T-cell (primary cell): ENCODE measurements at regions not wholly inside any gene's neighbourhood (a gene's known extent, or its start where the extent isn't known, plus 50 kb on each side); places are given as distances from the start of the nearest gene placed in this dataset.

Experiments used
- ATAC-seq, 4 experiments: fragments of 200-7000 bp in 3 of 4; fragments of 150-1000 bp in 1 of 4; cut with Tn5 transposase; replicated peaks in 1 of 4; 1 replicate in 3 of 4; 2 replicates in 1 of 4; pipeline ENCODE4 v1.10.0; 2021; ENCODE audit warnings: moderate library complexity in 3 of 4, mild to moderate bottlenecking in 2 of 4, moderate number of reproducible peaks in 1 of 4
- CTCF ChIA-PET, 2 donors: fragments of 300-600 bp; sonication (Branson Sonifier 250); formaldehyde crosslinking; loops; one replicate each; lab custom pipeline; 2022; ENCODE audit warnings: antibody characterized with exemption in 2 of 2; lab: Charles Lee
- POLR2A ChIA-PET, 2 donors: fragments of 300-600 bp; sonication (Branson Sonifier 250); formaldehyde crosslinking; loops; one replicate each; lab custom pipeline; 2022; ENCODE audit warnings: antibody characterized with exemption in 2 of 2; lab: Charles Lee
- DNase-seq, 35 experiments: peaks; one replicate each; pipeline versions ENCODE4 v3.0.0 to v3.0.0-alpha.2; 2013 to 2023
- H3K27ac ChIP-seq: one replicate; pipeline ENCODE4 v1.5.1; 2013; ENCODE audit warnings: low read length
- H3K27me3 ChIP-seq, 2 experiments: replicated peaks in 1 of 2; 1 replicate in 1 of 2; 2 replicates in 1 of 2; pipeline versions ENCODE4 v1.6.1 to v1.7.0; 2013; ENCODE audit warnings: low read length in 1 of 2, mixed read lengths in 1 of 2; ENCODE audit not compliant: control insufficient read depth in 2 of 2, insufficient read depth in 2 of 2; ENCODE audit errors: extremely low read depth in 1 of 2
- H3K36me3 ChIP-seq, 2 donors: 1 replicate in 1 of 2; 2 replicates in 1 of 2; pipeline versions ENCODE4 v1.6.1 to v1.7.0; 2013; ENCODE audit warnings: low read length in 1 of 2; ENCODE audit not compliant: control insufficient read depth in 2 of 2, insufficient read depth in 1 of 2; ENCODE audit errors: extremely low read depth in 1 of 2
- H3K4me1 ChIP-seq, 2 experiments: 1 replicate in 1 of 2; 2 replicates in 1 of 2; pipeline versions ENCODE4 v1.6.1 to v1.7.0; 2013; ENCODE audit warnings: low read length in 2 of 2, mixed read lengths in 1 of 2; ENCODE audit not compliant: insufficient read depth in 2 of 2, control insufficient read depth in 1 of 2; ENCODE audit errors: extremely low read depth in 1 of 2
- H3K4me3 ChIP-seq, 2 donors: 1 replicate in 1 of 2; 2 replicates in 1 of 2; pipeline versions ENCODE4 v1.5.1 to v1.7.0; 2013; ENCODE audit warnings: mild to moderate bottlenecking in 2 of 2, low read length in 1 of 2, moderate library complexity in 1 of 2; ENCODE audit not compliant: control insufficient read depth in 1 of 2; ENCODE audit errors: extremely low read depth in 1 of 2
- H3K9me3 ChIP-seq: 2 replicates; pipeline ENCODE4 v1.7.0; 2013
- H3K27ac Mint-ChIP-seq, 2 donors: one replicate each; pipeline ENCODE4 v1.8.0; 2020 to 2021; ENCODE audit warnings: mild to moderate bottlenecking in 2 of 2, mixed read lengths in 2 of 2
- H3K27me3 Mint-ChIP-seq, 2 donors: one replicate each; pipeline ENCODE4 v1.8.0; 2021 to 2022; ENCODE audit warnings: mixed read lengths in 2 of 2
- H3K36me3 Mint-ChIP-seq: one replicate; pipeline ENCODE4 v1.8.0; 2021; ENCODE audit warnings: mixed read lengths
- H3K4me1 Mint-ChIP-seq, 3 donors: one replicate each; pipeline ENCODE4 v1.8.0; 2020 to 2022; ENCODE audit warnings: mixed read lengths in 3 of 3, mild to moderate bottlenecking in 1 of 3
- H3K4me3 Mint-ChIP-seq, 3 donors: one replicate each; pipeline ENCODE4 v1.8.0; 2020 to 2022; ENCODE audit warnings: mild to moderate bottlenecking in 3 of 3, mixed read lengths in 3 of 3, moderate library complexity in 3 of 3
- H3K9me3 Mint-ChIP-seq, 3 donors: one replicate each; pipeline ENCODE4 v1.8.0; 2020 to 2022; ENCODE audit warnings: mixed read lengths in 3 of 3
- WGBS: methylation state at CpG from one replicate; pipeline ENCODE4 v1.1.5; 2013; ENCODE audit warnings: missing lambda C conversion rate; ENCODE audit not compliant: insufficient coverage; 5-methylcytosine and 5-hydroxymethylcytosine counted together

DNA sequence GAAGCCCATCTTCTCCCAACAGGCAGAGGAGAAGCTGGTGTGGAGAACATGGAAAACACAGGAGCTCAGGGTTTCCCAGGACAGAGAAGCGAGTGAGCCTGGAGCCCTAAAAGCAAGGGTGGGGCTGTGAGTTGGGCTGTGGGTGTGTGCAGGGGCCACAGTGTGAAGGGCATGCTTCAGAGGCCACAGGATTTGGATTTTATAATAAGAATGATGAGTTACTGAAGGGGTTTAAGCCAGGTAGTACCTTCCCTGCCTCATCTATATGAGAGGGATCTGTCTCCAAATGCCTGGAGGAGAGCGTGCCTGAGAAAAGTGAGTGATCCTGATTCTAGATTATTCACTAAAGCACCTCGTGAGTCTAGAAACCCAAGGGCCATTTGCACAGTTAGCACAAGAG lies 106.8 kb downstream of the VPREB1 start:
- Mint-ChIP-seq H3K9me3 (no peaks in the 10 kb centered on the region), H3K27me3 (peaks cover 33 to 37% of the 10 kb centered on the region in 2 donors), H3K36me3 (no peaks in the 10 kb centered on the region), H3K27ac (no peak overlapping the region), H3K4me1 (peaks cover 0 to 5% (median 0%) of the 10 kb centered on the region in 3 donors), H3K4me3 (no peak overlapping the region)
- ChIA-PET POLR2A (no interaction called here), CTCF (no interaction called here)
- H3K27ac ChIP-seq: no peak overlapping the region
- H3K27me3 ChIP-seq: peaks cover 0 to 29% of the 10 kb centered on the region in 2 experiments
- no peak overlapping the region for H3K4me3 ChIP-seq
- no peaks in the 10 kb centered on the region for H3K4me1 ChIP-seq
- ATAC-seq (no peak), DNase-seq (no peak)
- WGBS: 61% methylated on average over 2 of the region's 3 CpGs
- H3K36me3 ChIP-seq: no peaks in the 10 kb centered on the region
- H3K9me3 ChIP-seq: no peaks in the 10 kb centered on the region

DNA sequence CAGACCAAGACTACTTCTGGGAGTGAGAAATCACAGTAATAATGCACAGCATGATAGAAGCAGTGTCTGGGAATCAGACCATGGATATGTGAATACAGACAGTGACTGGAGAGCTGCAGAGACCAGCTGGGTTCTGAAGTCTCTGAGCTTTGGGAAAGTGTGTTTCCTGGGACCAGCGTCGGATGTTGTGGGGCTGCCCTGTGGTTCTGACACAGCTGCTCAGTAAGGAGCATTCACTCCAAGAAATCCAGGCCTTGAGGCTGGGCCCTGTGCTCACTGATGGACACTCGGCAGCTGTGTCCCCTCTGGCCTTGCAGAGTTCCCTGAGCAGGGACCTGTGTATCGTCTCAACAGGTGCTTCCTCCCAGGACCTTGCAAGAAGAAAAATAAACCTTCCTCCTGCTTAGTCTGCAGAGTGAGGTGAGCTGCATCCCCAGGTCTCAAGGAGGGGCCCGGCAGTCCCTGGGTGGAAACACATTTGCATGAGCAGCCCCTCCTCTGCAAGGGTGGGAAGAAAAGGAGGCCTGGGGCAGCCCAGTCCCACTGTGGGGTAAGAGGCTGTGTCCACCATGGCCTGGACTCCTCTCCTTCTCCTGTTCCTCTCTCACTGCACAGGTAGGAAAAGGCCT lies 107.9 kb downstream of the VPREB1 start:
- no CpG with 5 or more reads among the region's 5 CpGs for WGBS
- Mint-ChIP-seq H3K36me3 (no peaks in the 10 kb centered on the region), H3K9me3 (no peaks in the 10 kb centered on the region), H3K27ac (no peak overlapping the region), H3K4me3 (no peak overlapping the region), H3K27me3 (peaks cover 29 to 44% of the 10 kb centered on the region in 2 donors), H3K4me1 (peaks cover 5 to 7% (median 6%) of the 10 kb centered on the region in 3 donors)
- Histone ChIP-seq H3K4me3 (no peak overlapping the region), H3K4me1 (peaks cover 0 to 6% of the 10 kb centered on the region in 2 experiments), H3K9me3 (no peaks in the 10 kb centered on the region), H3K36me3 (no peaks in the 10 kb centered on the region), H3K27me3 (peaks cover 0 to 35% of the 10 kb centered on the region in 2 experiments), H3K27ac (no peak overlapping the region)
- ChIA-PET CTCF (interaction anchor here in 1 of 2 donors (0.7 kb wide), 1 partner anchor 157 kb away, joined by 3 read pairs; no protein-coding TSS in a partner anchor), POLR2A (no interaction called here)
- DNase-seq (no peak), ATAC-seq (no peak)

- H3K4me3 Mint-ChIP-seq: no peak overlapping the region
- H3K4me1 Mint-ChIP-seq: peaks cover 0 to 7% (median 6%) of the 10 kb centered on the region in 3 donors
- 70% methylated on average over 3 of the region's 9 CpGs for WGBS
- peaks cover 0 to 35% of the 10 kb centered on the region in 2 experiments for H3K27me3 ChIP-seq
- H3K36me3 ChIP-seq: no peaks in the 10 kb centered on the region
- H3K4me1 ChIP-seq: peaks cover 0 to 7% of the 10 kb centered on the region in 2 experiments
- no peaks in the 10 kb centered on the region for H3K9me3 ChIP-seq
- ChIA-PET CTCF (no interaction called here), POLR2A (no interaction called here)
- DNase-seq: no peak
- H3K4me3 ChIP-seq: no peak overlapping the region
- no peak for ATAC-seq
- H3K36me3 Mint-ChIP-seq: no peaks in the 10 kb centered on the region
- no peak overlapping the region for H3K27ac ChIP-seq
- no peaks in the 10 kb centered on the region for H3K9me3 Mint-ChIP-seq
- no peak overlapping the region for H3K27ac Mint-ChIP-seq
- H3K27me3 Mint-ChIP-seq: peaks cover 16 to 38% of the 10 kb centered on the region in 2 donors
Observed at GRCh38 chr22:22355096-22355834, 110.7 kb downstream of the VPREB1 start.

DNA sequence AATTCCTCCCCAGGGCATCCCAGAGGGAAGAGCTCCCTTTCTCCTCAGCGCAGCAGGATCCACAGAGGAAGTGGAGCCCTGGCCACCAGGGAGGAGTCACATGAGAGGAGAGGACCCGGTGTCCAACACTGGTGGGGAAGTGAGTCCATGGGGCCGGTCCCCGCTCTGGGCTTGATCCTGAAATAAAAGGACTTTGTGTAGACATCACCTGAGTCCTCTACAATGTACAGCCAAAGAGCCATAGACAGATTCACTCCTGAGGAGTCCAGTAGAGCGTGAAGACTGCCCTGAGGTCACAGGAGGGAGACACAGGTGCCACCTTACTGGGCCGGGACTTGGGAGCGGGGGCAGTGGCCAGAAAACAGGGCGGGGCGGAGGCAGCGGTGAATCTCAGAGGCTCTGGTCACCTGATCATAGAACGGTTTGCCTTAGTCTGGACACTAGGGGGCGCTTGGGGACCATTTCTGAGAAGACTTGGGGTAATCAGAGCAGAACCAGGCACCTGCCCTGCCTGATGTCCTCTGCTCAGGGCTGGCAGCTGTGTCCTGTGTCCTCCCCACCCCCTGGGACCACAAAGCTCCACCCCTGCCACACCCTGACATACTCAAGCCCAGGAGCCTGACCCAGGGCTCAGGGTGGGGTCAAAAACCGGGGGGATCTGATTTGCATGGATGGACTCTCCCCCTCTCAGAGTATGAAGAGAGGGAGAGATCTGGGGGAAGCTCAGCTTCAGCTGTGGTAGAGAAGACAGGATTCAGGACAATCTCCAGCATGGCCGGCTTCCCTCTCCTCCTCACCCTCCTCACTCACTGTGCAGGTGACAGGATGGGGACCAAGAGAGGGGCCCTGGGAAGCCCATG lies 112.7 kb downstream of the VPREB1 start:
- Histone ChIP-seq H3K4me3 (no peak overlapping the region), H3K36me3 (no peaks in the 10 kb centered on the region), H3K9me3 (no peaks in the 10 kb centered on the region), H3K27ac (no peak overlapping the region), H3K27me3 (peaks cover 0 to 39% of the 10 kb centered on the region in 2 experiments), H3K4me1 (peaks cover 0 to 7% of the 10 kb centered on the region in 2 experiments)
- peaks cover 0 to 7% (median 6%) of the 10 kb centered on the region in 3 donors for H3K4me1 Mint-ChIP-seq
- ChIA-PET CTCF (no interaction called here), POLR2A (no interaction called here)
- no peaks in the 10 kb centered on the region for H3K36me3 Mint-ChIP-seq
- ATAC-seq (peak; percentile 58 to 76 (median 72)), DNase-seq (peak; percentile 17 to 77 (median 58))
- no peak overlapping the region for H3K27ac Mint-ChIP-seq
- H3K9me3 Mint-ChIP-seq: no peaks in the 10 kb centered on the region
- WGBS: 2% methylated on average over 8 of the region's 14 CpGs
- H3K4me3 Mint-ChIP-seq: no peak overlapping the region
- H3K27me3 Mint-ChIP-seq: peaks cover 21 to 43% of the 10 kb centered on the region in 2 donors

DNA sequence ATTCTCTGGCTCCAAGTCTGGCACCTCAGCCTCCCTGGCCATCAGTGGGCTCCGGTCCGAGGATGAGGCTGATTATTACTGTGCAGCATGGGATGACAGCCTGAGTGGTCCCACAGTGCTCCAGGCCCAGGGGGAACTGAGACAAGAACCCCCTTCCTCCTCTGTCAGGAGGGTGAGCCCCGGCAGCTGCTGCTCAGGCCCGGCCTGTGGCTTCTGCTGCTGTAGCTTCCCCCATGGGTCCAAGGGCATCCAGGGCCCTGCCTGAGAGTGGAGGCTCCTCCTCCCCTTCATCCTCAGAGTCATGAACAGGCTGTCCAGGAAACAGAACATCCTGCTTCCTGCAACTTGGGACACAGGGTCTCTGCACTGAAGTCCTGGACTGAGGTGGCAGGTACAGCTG lies 113.6 kb downstream of the VPREB1 start:
- WGBS: 100% methylated on average over 1 of the region's 4 CpGs
- Mint-ChIP-seq H3K27me3 (peaks cover 21 to 43% of the 10 kb centered on the region in 2 donors), H3K9me3 (no peaks in the 10 kb centered on the region), H3K27ac (no peak overlapping the region), H3K4me3 (no peak overlapping the region), H3K36me3 (no peaks in the 10 kb centered on the region), H3K4me1 (peaks cover 0 to 7% (median 6%) of the 10 kb centered on the region in 3 donors)
- Histone ChIP-seq H3K27me3 (peaks cover 0 to 37% of the 10 kb centered on the region in 2 experiments), H3K4me3 (no peak overlapping the region), H3K4me1 (peaks cover 0 to 7% of the 10 kb centered on the region in 2 experiments), H3K27ac (no peak overlapping the region), H3K9me3 (no peaks in the 10 kb centered on the region), H3K36me3 (no peaks in the 10 kb centered on the region)
- ATAC-seq: no peak
- ChIA-PET CTCF (interaction anchor here in 1 of 2 donors (0.5 kb wide), 1 partner anchor 44 kb away, joined by 9 read pairs; no protein-coding TSS in a partner anchor), POLR2A (no interaction called here)
- no peak for DNase-seq

- no CpG with 5 or more reads among the region's 2 CpGs for WGBS
- H3K4me1 ChIP-seq: peaks cover 0 to 7% of the 10 kb centered on the region in 2 experiments
- no peaks in the 10 kb centered on the region for H3K36me3 Mint-ChIP-seq
- H3K27me3 Mint-ChIP-seq: peaks cover 23 to 41% of the 10 kb centered on the region in 2 donors
- no peaks in the 10 kb centered on the region for H3K9me3 Mint-ChIP-seq
- no peak overlapping the region for H3K4me3 ChIP-seq
- peaks cover 0 to 39% of the 10 kb centered on the region in 2 experiments for H3K27me3 ChIP-seq
- H3K36me3 ChIP-seq: no peaks in the 10 kb centered on the region
- H3K27ac ChIP-seq: no peak overlapping the region
- no peak overlapping the region for H3K4me3 Mint-ChIP-seq
- ATAC-seq: no peak
- H3K4me1 Mint-ChIP-seq: peaks cover 0 to 7% (median 6%) of the 10 kb centered on the region in 3 donors
- ChIA-PET POLR2A (no interaction called here), CTCF (interaction anchor here in 1 of 2 donors (0.5 kb wide), 1 partner anchor 43 kb away, joined by 9 read pairs; no protein-coding TSS in a partner anchor)
- DNase-seq: no peak
- H3K27ac Mint-ChIP-seq: no peak overlapping the region
- no peaks in the 10 kb centered on the region for H3K9me3 ChIP-seq
Observed at GRCh38 chr22:22358686-22359085, 114.1 kb downstream of the VPREB1 start.
